Skeletal muscle satellite cell (primary cell): ENCODE measurements at regions not wholly inside any gene's neighbourhood (a gene's known extent, or its start where the extent isn't known, plus 50 kb on each side); places are given as distances from the start of the nearest gene placed in this dataset.

Source experiments
- H3K27me3 ChIP-seq: 2 replicates; pipeline ENCODE4 v1.7.0; 2013; ENCODE audit warnings: low read length; ENCODE audit not compliant: control insufficient read depth, insufficient read depth
- H3K36me3 ChIP-seq: 2 replicates; pipeline ENCODE4 v1.7.0; 2013; ENCODE audit warnings: mild to moderate bottlenecking, control low read depth, low read length; ENCODE audit not compliant: insufficient read depth
- H3K4me1 ChIP-seq: 2 replicates; pipeline ENCODE4 v1.7.0; 2013; ENCODE audit warnings: low read length; ENCODE audit not compliant: control insufficient read depth, insufficient read depth
- H3K4me2 ChIP-seq: 2 replicates; pipeline ENCODE4 v1.7.0; 2013; ENCODE audit warnings: mild to moderate bottlenecking, low read length
- H3K4me3 ChIP-seq: 2 replicates; pipeline ENCODE4 v1.7.0; 2013; ENCODE audit warnings: low read length
- H3K9ac ChIP-seq: 2 replicates; pipeline ENCODE4 v1.7.0; 2013; ENCODE audit warnings: mild to moderate bottlenecking, low read depth, low read length, moderate library complexity
- H3K9me3 ChIP-seq: replicated peaks from 2 replicates; pipeline ENCODE4 v1.7.0; 2013; ENCODE audit warnings: mild to moderate bottlenecking, control low read depth, low read length

DNA sequence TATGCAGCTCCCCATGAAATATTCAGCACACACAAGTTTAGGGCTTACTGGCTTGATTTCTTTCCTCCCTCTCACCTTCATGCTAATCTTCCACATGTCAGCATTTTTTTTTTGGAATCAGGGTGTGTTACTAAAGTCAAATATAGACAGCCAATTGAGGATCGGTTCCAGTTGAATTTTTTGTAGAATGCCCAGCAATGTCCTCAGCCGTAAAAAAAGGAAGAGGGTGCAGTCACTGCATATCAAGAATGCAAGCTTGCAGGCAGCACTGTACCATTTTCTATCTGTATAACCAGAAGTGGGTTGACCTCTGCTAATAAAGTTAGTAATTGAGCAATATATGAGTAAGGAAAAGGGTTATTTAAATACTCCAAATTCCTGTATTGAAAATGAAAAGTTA, 51.4 kb upstream of the CHMP2B start:
- peak overlapping the region; percentile 30 for H3K4me2 ChIP-seq

DNA sequence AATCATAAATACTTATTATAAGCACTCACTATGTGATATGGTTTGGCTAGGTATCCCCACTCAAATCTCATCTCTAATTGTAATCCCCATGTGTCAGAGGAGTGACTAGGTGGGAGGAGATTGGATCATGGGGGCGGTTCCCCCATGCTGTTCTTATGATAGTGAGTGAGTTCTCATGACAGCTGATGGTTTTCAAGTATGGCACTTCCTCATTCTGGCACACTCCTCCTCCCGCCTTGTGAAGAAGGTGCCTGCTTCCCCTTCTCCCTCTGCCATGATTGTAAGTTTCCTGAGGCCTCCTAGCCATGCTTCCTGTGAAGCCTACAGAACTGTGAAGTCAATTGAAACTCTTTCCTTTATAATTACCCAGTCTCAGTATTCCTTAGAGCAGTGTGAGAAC, 53.3 kb upstream of the CHMP2B start:
- Histone ChIP-seq H3K36me3 (no peaks in the 10 kb centered on the region), H3K4me2 (no peak overlapping the region), H3K9ac (no peak overlapping the region), H3K27me3 (no peaks in the 10 kb centered on the region), H3K4me3 (no peak overlapping the region), H3K9me3 (no peaks in the 10 kb centered on the region), H3K4me1 (peaks cover 25% of the 10 kb centered on the region)

More for the DNA sequence above, 51.4 kb upstream of the CHMP2B start:
- no peak overlapping the region for H3K4me3 ChIP-seq
- H3K27me3 ChIP-seq, result no peaks in the 10 kb centered on the region
- H3K9ac ChIP-seq, result no peak overlapping the region
- H3K36me3 ChIP-seq, result no peaks in the 10 kb centered on the region
- no peaks in the 10 kb centered on the region for H3K9me3 ChIP-seq
- peaks cover 25% of the 10 kb centered on the region for H3K4me1 ChIP-seq

DNA sequence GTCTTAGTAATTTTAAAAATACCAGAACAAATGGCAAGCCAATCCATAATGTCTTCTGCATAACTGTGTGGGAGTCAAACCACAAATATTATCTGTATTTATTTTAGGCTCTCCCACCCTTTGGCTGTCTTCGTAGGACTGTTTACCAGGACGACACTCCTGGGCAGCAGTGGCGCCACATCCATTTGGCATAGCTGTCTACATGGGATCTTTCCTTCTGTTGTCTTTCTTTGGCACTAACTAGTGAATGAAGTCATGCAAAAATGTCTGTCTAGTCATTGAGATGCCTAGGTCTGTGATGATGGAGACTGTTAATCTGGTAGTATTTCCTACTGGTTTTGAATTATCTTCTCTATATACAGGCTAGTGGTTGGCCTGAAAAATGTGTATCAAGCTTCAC, 54.0 kb upstream of the CHMP2B start:
- Histone ChIP-seq H3K27me3 (no peaks in the 10 kb centered on the region), H3K4me1 (peaks cover 25% of the 10 kb centered on the region)

DNA sequence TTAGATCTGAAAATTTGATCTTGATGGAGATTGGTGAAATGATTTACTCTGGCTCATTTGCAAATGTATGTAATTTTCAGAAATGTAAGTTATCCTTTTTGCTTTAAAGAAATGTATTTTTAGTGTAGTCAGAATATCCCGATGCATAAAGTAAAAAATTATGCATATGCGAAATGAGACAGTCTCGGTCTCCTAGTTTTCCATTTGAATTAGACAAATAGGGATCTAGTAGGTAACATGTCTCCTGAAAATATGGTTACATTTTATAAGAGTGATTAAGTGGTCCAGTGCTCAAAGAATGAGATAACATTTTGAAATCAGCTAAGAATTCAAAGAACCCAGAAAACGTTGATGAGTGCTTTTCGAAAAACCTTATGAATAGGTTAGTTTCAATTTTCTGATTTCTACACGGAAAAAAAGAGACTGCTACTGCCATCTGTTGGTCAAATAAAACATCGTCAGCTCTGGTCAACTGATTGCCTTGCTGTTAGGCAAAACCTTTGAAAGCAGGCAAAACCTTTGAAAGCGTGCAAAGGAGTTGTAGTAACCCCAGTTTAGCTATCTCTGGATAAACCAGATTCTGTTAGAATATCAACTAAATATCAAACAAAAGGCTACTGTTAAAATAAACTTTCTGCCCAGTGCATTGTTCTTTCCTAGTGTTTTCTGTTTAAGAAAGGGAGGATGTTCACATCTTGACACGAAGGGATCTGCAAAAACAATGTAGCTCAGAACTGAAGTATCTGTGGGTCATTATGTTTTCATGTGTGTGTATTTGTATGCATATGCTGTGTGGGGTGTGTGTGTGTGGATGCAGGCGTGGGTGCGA, 59.3 kb upstream of the CHMP2B start:
- Histone ChIP-seq H3K9ac (peak overlapping the region; percentile 55), H3K9me3 (no peaks in the 10 kb centered on the region), H3K4me1 (peaks cover 5% of the 10 kb centered on the region), H3K36me3 (no peaks in the 10 kb centered on the region), H3K27me3 (no peaks in the 10 kb centered on the region), H3K4me3 (peak overlapping the region; percentile 62), H3K4me2 (peak overlapping the region; percentile 68)

More for the DNA sequence above, 54.0 kb upstream of the CHMP2B start:
- no peak overlapping the region for H3K4me3 ChIP-seq
- no peak overlapping the region for H3K9ac ChIP-seq
- no peaks in the 10 kb centered on the region for H3K36me3 ChIP-seq
- peak overlapping the region; percentile 20 for H3K4me2 ChIP-seq
- no peaks in the 10 kb centered on the region for H3K9me3 ChIP-seq

DNA sequence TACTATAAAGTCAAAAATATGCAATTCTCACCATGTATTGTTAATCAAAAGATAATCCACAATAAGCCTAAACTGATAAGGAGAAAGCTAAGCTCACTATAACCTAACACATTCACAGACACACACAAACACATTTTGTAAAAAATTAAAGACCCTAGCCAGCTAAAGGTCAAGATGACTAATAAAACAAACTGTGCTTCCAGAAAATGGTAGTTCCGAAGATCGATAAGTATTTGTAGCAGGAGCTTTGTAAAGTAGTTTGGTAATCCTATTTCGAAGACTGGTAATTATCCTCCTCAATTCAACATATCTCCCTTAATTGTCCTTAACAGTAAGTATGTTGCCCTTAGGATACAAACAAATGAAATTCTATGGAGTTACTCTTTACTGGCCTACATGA, 62.9 kb upstream of the CHMP2B start:
- Histone ChIP-seq H3K9me3 (no peaks in the 10 kb centered on the region), H3K4me3 (no peak overlapping the region), H3K4me2 (no peak overlapping the region), H3K36me3 (no peaks in the 10 kb centered on the region), H3K4me1 (no peaks in the 10 kb centered on the region), H3K27me3 (no peaks in the 10 kb centered on the region), H3K9ac (no peak overlapping the region)

DNA sequence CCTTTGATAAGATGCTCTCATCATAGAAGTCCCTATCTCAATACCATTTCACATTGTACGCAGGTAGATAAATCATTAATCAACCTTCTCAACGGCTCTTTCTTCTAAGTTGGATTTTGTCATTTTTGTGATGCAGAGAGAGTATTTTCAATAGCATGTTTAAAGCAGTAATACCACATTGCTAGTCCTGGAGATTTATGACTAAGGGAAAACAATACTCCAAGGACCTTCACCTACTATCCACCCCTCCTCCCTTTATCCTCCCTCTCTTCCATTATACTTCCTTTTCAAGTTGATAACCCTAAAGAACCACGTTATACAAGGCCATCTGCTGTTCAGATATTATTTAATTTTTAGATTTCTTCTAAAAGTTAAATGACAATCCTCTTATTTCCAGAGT, 65.3 kb upstream of the CHMP2B start:
- no peaks in the 10 kb centered on the region for H3K27me3 ChIP-seq
- no peaks in the 10 kb centered on the region for H3K9me3 ChIP-seq
- H3K36me3 ChIP-seq, result no peaks in the 10 kb centered on the region
- no peak overlapping the region for H3K4me2 ChIP-seq
- H3K9ac ChIP-seq, result no peak overlapping the region
- H3K4me3 ChIP-seq, result no peak overlapping the region
- no peaks in the 10 kb centered on the region for H3K4me1 ChIP-seq

DNA sequence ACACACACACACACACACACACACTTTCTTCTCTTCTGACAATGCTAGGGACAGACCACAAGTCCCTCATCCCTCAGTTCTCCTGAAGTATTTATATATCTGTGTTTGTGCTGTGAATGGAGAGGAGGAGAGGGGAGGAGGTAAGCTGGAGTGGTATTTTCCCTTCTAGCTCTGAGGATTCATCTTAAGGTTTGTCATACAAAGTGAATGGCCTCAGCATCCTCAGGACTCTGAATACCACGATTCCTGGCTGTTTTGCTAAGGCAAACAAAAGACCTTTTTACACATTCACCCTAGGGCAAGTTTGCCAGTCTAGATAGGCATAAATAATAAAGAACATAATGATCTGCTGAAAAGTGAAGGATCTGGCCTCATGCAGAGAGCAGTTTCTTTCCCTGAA, 65.7 kb upstream of the CHMP2B start:
- H3K9me3 ChIP-seq, result no peaks in the 10 kb centered on the region
- H3K4me1 ChIP-seq, result no peaks in the 10 kb centered on the region
- no peaks in the 10 kb centered on the region for H3K36me3 ChIP-seq
- no peak overlapping the region for H3K4me2 ChIP-seq
- no peaks in the 10 kb centered on the region for H3K27me3 ChIP-seq
- no peak overlapping the region for H3K9ac ChIP-seq
- H3K4me3 ChIP-seq, result no peak overlapping the region

DNA sequence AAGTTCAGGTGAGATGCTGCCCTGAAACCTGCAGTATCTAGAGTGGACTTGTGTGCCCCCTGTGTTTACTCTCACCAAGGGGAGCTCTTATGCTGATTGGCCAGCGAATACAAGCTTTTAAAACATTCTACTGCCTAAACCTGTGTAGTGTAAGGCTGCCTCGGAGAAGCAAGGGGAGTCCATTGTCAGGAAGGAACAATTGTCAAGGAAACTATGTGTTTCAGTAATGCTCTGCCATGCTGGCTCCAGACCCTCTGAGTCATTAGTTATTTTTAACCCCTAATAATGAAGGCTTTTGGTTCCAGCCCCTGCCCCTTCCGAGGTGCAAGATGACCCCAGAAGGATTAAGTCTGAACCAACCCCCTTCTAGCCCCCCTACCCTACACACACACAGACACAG, 66.1 kb upstream of the CHMP2B start:
- H3K4me2 ChIP-seq, result no peak overlapping the region
- H3K9ac ChIP-seq, result no peak overlapping the region

DNA sequence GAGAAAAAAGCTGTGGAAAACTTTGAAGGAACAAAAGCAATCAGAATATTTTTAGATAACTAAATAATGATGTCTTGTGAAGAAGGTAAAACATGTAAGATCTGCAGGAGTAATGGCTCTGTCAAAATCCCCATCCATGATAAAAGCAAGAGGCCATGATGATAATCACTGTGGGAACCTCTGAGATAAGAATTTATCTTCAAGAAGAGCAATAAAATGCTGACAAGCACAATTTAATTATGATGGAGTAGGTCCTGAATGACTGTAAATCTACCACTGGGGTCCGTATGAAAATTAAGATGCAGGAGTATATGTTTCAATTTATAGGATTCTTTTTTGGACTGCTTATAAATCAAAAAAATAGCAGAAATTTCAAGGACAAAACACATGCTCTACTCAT, 68.3 kb upstream of the CHMP2B start:
- no peak overlapping the region for H3K9ac ChIP-seq
- no peak overlapping the region for H3K4me2 ChIP-seq
- no peaks in the 10 kb centered on the region for H3K9me3 ChIP-seq
- no peaks in the 10 kb centered on the region for H3K27me3 ChIP-seq
- no peaks in the 10 kb centered on the region for H3K4me1 ChIP-seq
- H3K4me3 ChIP-seq, result no peak overlapping the region
- no peaks in the 10 kb centered on the region for H3K36me3 ChIP-seq

More for the DNA sequence above, 66.1 kb upstream of the CHMP2B start:
- Histone ChIP-seq H3K27me3 (no peaks in the 10 kb centered on the region), H3K36me3 (no peaks in the 10 kb centered on the region), H3K4me1 (no peaks in the 10 kb centered on the region), H3K4me3 (no peak overlapping the region), H3K9me3 (no peaks in the 10 kb centered on the region)

DNA sequence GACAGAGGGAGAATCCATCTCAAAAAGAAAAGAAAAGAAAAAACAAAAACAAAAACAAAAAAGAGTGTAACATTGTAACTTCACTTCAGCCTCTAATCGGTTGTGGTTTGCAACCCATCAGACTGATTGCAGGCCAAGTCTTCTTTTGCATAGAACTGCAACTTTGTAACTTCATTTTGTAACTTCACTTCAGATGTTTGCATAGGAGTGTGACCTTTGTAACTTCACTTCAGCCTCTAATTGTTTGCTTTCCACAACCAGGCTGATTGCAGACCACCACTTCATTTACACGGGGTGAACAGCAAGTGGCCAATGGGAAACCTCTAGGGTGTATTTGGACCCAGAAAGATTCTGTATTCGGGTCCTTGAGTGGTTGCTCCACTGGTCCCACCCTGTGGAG, 79.1 kb upstream of the CHMP2B start:
- Histone ChIP-seq H3K27me3 (no peaks in the 10 kb centered on the region), H3K4me2 (no peak overlapping the region), H3K9me3 (no peaks in the 10 kb centered on the region), H3K4me3 (no peak overlapping the region), H3K4me1 (no peaks in the 10 kb centered on the region), H3K9ac (no peak overlapping the region), H3K36me3 (no peaks in the 10 kb centered on the region)

DNA sequence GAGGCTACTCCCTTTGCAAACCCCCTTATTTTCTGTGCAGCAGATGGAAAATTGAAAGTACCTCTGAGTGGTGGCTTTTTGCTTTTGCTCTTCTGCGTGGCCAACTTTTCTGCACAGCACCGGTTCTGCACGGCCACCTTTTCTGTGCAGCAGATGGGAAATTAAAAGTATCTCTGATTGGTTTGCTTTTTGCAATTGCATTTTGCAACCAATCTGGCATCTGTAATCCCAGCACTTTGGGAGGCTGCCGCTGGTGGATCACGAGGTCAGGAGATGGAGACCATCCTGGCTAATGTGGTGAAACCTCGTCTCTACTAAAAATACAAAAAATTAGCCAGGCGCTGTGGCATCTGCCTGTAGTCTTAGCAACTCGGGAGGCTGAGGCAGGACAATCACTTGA, 79.5 kb upstream of the CHMP2B start:
- H3K9ac ChIP-seq, result no peak overlapping the region
- H3K4me1 ChIP-seq, result no peaks in the 10 kb centered on the region
- no peaks in the 10 kb centered on the region for H3K27me3 ChIP-seq
- no peaks in the 10 kb centered on the region for H3K36me3 ChIP-seq
- no peak overlapping the region for H3K4me2 ChIP-seq
- H3K9me3 ChIP-seq, result no peaks in the 10 kb centered on the region
- no peak overlapping the region for H3K4me3 ChIP-seq

DNA sequence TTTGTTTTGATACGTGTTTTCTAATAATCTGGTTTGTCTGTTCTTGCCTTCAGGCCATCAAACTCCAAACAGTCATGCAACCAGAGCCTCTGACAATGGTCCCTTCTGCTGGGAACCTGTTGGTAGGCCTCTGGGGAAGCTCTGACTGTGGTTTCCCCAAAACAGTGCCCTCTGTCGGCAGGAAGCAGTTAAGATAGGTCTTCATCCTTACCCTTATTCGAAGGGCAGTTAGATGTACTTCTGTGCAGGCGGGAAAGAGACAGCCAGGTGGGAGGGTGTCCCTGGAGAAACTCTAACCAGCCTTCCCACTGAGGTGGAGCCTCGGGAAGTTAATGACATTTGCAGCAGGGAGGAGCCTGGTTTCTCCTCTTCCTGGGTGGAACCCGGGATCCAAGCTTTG, 81.6 kb upstream of the CHMP2B start:
- H3K4me2 ChIP-seq, result no peak overlapping the region
- H3K9me3 ChIP-seq, result peaks cover 10% of the 10 kb centered on the region
- no peaks in the 10 kb centered on the region for H3K36me3 ChIP-seq
- H3K27me3 ChIP-seq, result no peaks in the 10 kb centered on the region
- no peak overlapping the region for H3K9ac ChIP-seq
- H3K4me1 ChIP-seq, result no peaks in the 10 kb centered on the region
- no peak overlapping the region for H3K4me3 ChIP-seq
